ENCODE measurements at regions not wholly inside any gene's neighbourhood (a gene's known extent, or its start where the extent isn't known, plus 50 kb on each side); places are given as distances from the start of the nearest gene placed in this dataset.

DNA sequence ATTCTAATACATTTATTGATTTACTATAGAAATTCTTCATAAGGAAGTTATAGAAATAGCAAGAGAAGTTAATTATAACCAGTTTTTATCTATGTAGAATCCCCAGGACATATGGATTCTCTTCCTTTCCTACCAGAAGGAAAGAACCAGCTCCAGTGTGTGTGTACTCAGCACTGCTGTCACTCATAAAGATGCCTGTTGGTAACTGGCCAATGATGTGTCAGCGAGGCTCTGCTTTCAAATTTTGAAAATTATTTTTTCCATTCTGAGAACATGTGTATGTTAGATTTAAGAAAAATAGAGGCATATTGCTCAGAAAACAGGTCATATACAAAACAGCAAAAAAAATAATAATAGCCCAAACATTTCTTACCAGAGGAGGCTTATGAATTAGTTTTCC is 814.8 kb upstream of the IGFBP7 start:
- TF ChIP-seq, protein P1, sequence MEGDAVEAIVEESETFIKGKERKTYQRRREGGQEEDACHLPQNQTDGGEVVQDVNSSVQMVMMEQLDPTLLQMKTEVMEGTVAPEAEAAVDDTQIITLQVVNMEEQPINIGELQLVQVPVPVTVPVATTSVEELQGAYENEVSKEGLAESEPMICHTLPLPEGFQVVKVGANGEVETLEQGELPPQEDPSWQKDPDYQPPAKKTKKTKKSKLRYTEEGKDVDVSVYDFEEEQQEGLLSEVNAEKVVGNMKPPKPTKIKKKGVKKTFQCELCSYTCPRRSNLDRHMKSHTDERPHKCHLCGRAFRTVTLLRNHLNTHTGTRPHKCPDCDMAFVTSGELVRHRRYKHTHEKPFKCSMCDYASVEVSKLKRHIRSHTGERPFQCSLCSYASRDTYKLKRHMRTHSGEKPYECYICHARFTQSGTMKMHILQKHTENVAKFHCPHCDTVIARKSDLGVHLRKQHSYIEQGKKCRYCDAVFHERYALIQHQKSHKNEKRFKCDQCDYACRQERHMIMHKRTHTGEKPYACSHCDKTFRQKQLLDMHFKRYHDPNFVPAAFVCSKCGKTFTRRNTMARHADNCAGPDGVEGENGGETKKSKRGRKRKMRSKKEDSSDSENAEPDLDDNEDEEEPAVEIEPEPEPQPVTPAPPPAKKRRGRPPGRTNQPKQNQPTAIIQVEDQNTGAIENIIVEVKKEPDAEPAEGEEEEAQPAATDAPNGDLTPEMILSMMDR (conservative IDR thresholded peaks at IDR 0.05; ENCODE audit: control insufficient read depth, insufficient read depth, low read depth, low read length) = no peak
- H3K4me3 ChIP-seq (ENCODE audit: control insufficient read depth, low read depth, low read length) = no peak overlapping the region
- no peak for DNase-seq (ENCODE audit: low read depth)

DNA sequence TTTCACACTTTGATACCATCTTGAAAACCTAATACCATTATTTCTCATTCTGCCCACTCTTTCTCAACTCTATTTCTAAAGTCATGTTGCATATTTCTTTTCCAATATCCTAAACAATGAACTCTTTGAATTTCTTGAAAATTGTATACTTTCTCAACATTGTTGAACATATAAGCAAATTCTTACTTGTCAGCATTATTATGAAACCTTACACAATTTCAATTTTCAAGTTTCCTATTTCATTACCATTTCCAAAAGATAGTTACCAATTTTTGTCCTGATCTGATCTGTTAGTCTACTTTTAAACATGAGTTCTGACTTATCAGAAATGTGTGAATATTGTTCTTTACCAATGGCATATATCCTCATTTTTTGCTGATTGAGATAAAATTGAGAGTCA is 806.3 kb upstream of the IGFBP7 start:
- TF ChIP-seq, protein P1 (conservative IDR thresholded peaks at IDR 0.05; ENCODE audit: control insufficient read depth, insufficient read depth, low read depth, low read length) = no peak
- no peak overlapping the region for H3K4me3 ChIP-seq (ENCODE audit: control insufficient read depth, low read depth, low read length)

GRCh38 chr4:57911203-57911602 is 801.0 kb upstream of the IGFBP7 start:
- no peak for DNase-seq (ENCODE audit: low read depth)
- no peak overlapping the region for H3K4me3 ChIP-seq (ENCODE audit: control insufficient read depth, low read depth, low read length)
- TF ChIP-seq, protein P1 (conservative IDR thresholded peaks at IDR 0.05; ENCODE audit: control insufficient read depth, insufficient read depth, low read depth, low read length) = no peak

More for the DNA sequence above, 806.3 kb upstream of the IGFBP7 start:
- no peak for DNase-seq (ENCODE audit: low read depth)

GRCh38 chr4:57910151-57910550 is 800.0 kb upstream of the IGFBP7 start:
- no peak for DNase-seq (ENCODE audit: low read depth)
- TF ChIP-seq, protein P1 (conservative IDR thresholded peaks at IDR 0.05; ENCODE audit: control insufficient read depth, insufficient read depth, low read depth, low read length) = no peak
- H3K4me3 ChIP-seq (ENCODE audit: control insufficient read depth, low read depth, low read length) = no peak overlapping the region

- TF ChIP-seq, protein P1 (conservative IDR thresholded peaks at IDR 0.05; ENCODE audit: control insufficient read depth, insufficient read depth, low read depth, low read length) = no peak
- no peak overlapping the region for H3K4me3 ChIP-seq (ENCODE audit: control insufficient read depth, low read depth, low read length)
- DNase-seq (ENCODE audit: low read depth) = no peak
Measured at GRCh38 chr4:57905965-57906364, 795.8 kb upstream of the IGFBP7 start.

DNA sequence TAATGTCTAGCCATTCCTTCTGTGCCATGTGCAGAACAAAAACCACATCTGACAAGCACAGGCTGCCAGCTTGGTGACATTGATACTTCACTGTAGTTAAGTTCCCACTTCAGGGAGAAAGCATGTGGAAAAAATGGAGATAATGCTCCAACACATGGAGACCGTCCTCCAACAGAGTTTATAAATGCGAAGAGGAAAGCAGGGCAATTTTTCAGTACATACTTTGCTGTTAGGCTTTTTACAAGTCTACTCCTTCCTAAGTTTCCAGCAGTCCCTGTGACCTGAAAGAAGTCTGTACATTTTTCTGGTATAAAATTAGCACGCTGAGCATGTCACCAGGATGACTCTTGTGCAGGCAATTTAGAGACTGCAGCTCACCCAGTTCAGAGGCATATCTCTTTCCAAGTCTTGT is 766.9 kb upstream of the IGFBP7 start:
- DNase-seq (ENCODE audit: low read depth) = no peak
- no peak overlapping the region for H3K4me3 ChIP-seq (ENCODE audit: control insufficient read depth, low read depth, low read length)
- TF ChIP-seq, protein P1 (conservative IDR thresholded peaks at IDR 0.05; ENCODE audit: control insufficient read depth, insufficient read depth, low read depth, low read length) = no peak

- DNase-seq (ENCODE audit: low read depth) = no peak
- TF ChIP-seq, protein P1 (conservative IDR thresholded peaks at IDR 0.05; ENCODE audit: control insufficient read depth, insufficient read depth, low read depth, low read length) = no peak
- no peak overlapping the region for H3K4me3 ChIP-seq (ENCODE audit: control insufficient read depth, low read depth, low read length)
Measured at GRCh38 chr4:57875829-57876392, 765.7 kb upstream of the IGFBP7 start.
